ENCODE measurements at regions not wholly inside any gene's neighbourhood (a gene's known extent, or its start where the extent isn't known, plus 50 kb on each side); places are given as distances from the start of the nearest gene placed in this dataset.
A peak's percentile ranks its signal among the peaks of the same experiment; 100 is the strongest.

DNA sequence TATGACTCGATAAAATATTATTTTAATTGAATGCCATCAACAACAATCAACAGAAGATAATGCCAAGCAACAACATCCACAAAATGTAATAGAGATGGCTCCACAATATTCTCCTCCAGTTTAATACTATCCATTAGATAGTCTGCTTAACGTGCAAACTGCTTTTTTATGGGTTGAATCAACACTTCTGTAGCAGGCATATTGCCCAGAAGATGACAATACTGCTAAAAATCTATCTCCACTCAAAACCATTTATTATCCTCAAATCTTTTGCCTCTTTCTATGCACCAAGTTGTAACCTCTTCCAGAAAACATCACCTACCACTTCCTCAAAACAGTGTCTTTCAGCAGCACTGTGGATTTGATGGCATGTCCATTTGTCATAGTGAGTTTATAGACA is 295.7 kb upstream of the LMCD1 start:
- H3K4me1 Mint-ChIP-seq = peaks cover 9% of the 10 kb centered on the region
- no peak overlapping the region for H3K27ac Mint-ChIP-seq
- no peaks in the 10 kb centered on the region for H3K9me3 Mint-ChIP-seq
- TF ChIP-seq, protein P1, sequence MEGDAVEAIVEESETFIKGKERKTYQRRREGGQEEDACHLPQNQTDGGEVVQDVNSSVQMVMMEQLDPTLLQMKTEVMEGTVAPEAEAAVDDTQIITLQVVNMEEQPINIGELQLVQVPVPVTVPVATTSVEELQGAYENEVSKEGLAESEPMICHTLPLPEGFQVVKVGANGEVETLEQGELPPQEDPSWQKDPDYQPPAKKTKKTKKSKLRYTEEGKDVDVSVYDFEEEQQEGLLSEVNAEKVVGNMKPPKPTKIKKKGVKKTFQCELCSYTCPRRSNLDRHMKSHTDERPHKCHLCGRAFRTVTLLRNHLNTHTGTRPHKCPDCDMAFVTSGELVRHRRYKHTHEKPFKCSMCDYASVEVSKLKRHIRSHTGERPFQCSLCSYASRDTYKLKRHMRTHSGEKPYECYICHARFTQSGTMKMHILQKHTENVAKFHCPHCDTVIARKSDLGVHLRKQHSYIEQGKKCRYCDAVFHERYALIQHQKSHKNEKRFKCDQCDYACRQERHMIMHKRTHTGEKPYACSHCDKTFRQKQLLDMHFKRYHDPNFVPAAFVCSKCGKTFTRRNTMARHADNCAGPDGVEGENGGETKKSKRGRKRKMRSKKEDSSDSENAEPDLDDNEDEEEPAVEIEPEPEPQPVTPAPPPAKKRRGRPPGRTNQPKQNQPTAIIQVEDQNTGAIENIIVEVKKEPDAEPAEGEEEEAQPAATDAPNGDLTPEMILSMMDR (IDR thresholded peaks at IDR 0.05; ENCODE audit: unreplicated experiment in 3 of 3) = no peak
- no peaks in the 10 kb centered on the region for H3K36me3 Mint-ChIP-seq (ENCODE audit: low read depth)
- no peak overlapping the region for H3K4me3 Mint-ChIP-seq
- H3K27me3 Mint-ChIP-seq (ENCODE audit: low read depth) = no peaks in the 10 kb centered on the region

DNA sequence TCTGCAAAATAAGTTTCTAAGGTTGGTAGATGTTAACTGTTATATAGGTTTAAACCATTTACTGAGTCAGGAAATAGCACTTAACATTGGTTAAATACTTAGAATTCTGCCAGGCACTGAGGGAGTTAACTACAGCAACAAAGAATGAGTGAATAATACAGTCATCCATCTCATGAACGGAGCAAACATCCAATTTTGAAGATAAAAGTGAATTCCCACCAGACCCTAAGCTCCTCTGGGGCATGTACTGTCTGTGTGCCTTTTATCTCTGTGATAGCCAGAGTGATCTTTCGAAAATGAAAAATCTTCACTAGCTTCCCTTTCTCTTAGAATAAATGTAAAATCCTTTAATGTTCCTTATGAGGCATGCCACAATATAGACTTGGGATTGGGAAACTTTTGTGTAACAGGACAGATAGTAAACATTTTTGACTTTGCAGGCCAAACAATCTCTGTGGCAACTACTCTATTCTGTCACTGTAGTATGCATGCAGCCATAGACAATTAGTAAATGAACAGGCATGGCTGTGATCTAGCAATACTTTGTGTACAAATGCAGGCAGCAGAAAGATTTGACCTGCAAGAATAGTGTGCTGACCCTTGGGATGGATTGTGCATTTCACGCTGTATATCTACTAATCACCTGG is 294.5 kb upstream of the LMCD1 start:
- Mint-ChIP-seq H3K9me3 (no peaks in the 10 kb centered on the region), H3K4me3 (no peak overlapping the region), H3K4me1 (peaks cover 9% of the 10 kb centered on the region), H3K36me3 (ENCODE audit: low read depth) (no peaks in the 10 kb centered on the region), H3K27me3 (ENCODE audit: low read depth) (no peaks in the 10 kb centered on the region), H3K27ac (peak overlapping the region in 2 of 3 experiments; percentile 51 to 52)
- TF ChIP-seq, protein P1 (IDR thresholded peaks at IDR 0.05; ENCODE audit: unreplicated experiment in 3 of 3) = no peak

GRCh38 chr3:8210882-8211341 is 290.7 kb upstream of the LMCD1 start:
- no peaks in the 10 kb centered on the region for H3K36me3 Mint-ChIP-seq (ENCODE audit: low read depth)
- TF ChIP-seq, protein P1 (IDR thresholded peaks at IDR 0.05; ENCODE audit: unreplicated experiment in 3 of 3) = no peak
- H3K4me1 Mint-ChIP-seq = peaks cover 9% of the 10 kb centered on the region
- no peaks in the 10 kb centered on the region for H3K27me3 Mint-ChIP-seq (ENCODE audit: low read depth)
- no peaks in the 10 kb centered on the region for H3K9me3 Mint-ChIP-seq
- H3K27ac Mint-ChIP-seq = no peak overlapping the region
- H3K4me3 Mint-ChIP-seq = no peak overlapping the region

DNA sequence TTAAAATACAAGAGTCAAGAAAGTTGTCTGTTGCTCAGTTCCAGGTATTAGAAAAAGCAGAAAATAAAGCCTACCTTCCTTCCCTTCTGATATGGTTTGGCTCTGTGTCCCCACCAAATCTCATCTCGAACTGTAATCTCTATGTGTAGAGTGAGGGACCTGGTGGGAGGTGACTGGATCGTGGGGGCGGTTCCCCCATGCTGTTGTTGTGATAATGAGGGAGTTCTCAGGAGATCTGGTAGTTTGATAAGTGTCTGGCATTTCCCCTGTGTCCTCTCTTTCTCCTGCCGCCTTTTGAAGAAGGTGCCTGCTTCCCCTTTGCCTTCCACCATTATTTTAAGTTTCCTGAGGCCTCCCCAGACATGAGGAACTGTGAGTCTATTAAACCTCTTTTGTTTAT is 288.8 kb upstream of the LMCD1 start:
- H3K36me3 Mint-ChIP-seq (ENCODE audit: low read depth) = no peaks in the 10 kb centered on the region
- no peak overlapping the region for H3K4me3 Mint-ChIP-seq
- H3K9me3 Mint-ChIP-seq = no peaks in the 10 kb centered on the region
- H3K4me1 Mint-ChIP-seq = peaks cover 6% of the 10 kb centered on the region
- H3K27me3 Mint-ChIP-seq (ENCODE audit: low read depth) = no peaks in the 10 kb centered on the region
- H3K27ac Mint-ChIP-seq = no peak overlapping the region
- TF ChIP-seq, protein P1 (IDR thresholded peaks at IDR 0.05; ENCODE audit: unreplicated experiment in 3 of 3) = no peak

GRCh38 chr3:8213286-8213685 is 288.3 kb upstream of the LMCD1 start:
- Mint-ChIP-seq H3K4me1 (peaks cover 6% of the 10 kb centered on the region), H3K9me3 (no peaks in the 10 kb centered on the region), H3K4me3 (no peak overlapping the region), H3K27ac (no peak overlapping the region), H3K36me3 (ENCODE audit: low read depth) (no peaks in the 10 kb centered on the region), H3K27me3 (ENCODE audit: low read depth) (no peaks in the 10 kb centered on the region)
- TF ChIP-seq, protein P1 (IDR thresholded peaks at IDR 0.05; ENCODE audit: unreplicated experiment in 3 of 3) = no peak

- Mint-ChIP-seq H3K27me3 (ENCODE audit: low read depth) (no peaks in the 10 kb centered on the region), H3K27ac (peak overlapping the region in 2 of 3 experiments; percentile 34 to 39), H3K4me3 (no peak overlapping the region), H3K36me3 (ENCODE audit: low read depth) (no peaks in the 10 kb centered on the region), H3K9me3 (no peaks in the 10 kb centered on the region), H3K4me1 (peaks cover 6% of the 10 kb centered on the region)
- TF ChIP-seq, protein P1 (IDR thresholded peaks at IDR 0.05; ENCODE audit: unreplicated experiment in 3 of 3) = no peak
Measured at GRCh38 chr3:8215821-8216220, 285.8 kb upstream of the LMCD1 start.

All from nephron (organoid).